ENCODE measurements at regions not wholly inside any gene's neighbourhood (a gene's known extent, or its start where the extent isn't known, plus 50 kb on each side); places are given as distances from the start of the nearest gene placed in this dataset.

GRCh38 chr2:226184940-226185615 is 614.5 kb downstream of the IRS1 start:
- Histone ChIP-seq H3K9ac (ENCODE audit: low read depth in 1 of 2, low read length in 2 of 2) (no peak overlapping the region), H3K4me1 (ENCODE audit: control insufficient read depth in 4 of 4, insufficient read depth in 4 of 4, low read length in 3 of 4) (no peaks in the 10 kb centered on the region), H3K4me3 (ENCODE audit: low read depth in 1 of 3, low read length in 3 of 3) (no peak overlapping the region), H3K27ac (ENCODE audit: low read depth in 1 of 2, low read length in 2 of 2) (no peak overlapping the region), H3K36me3 (ENCODE audit: control insufficient read depth in 4 of 4, insufficient read depth in 3 of 4, low read depth in 1 of 4, low read length in 3 of 4) (no peaks in the 10 kb centered on the region), H3K27me3 (ENCODE audit: control insufficient read depth in 4 of 4, insufficient read depth in 4 of 4, low read length in 3 of 4) (no peaks in the 10 kb centered on the region), H3K9me3 (ENCODE audit: control insufficient read depth in 4 of 4, low read length in 3 of 4) (peaks cover 0 to 8% (median under 1%) of the 10 kb centered on the region in 4 donors)
- no peak for TF ChIP-seq REST (IDR thresholded peaks at IDR 0.05)
- TF ChIP-seq CTCF (IDR thresholded peaks at IDR 0.05; ENCODE audit: low read depth, low read length, missing input control) = no peak
- 70% methylated on average over 6 of the region's 6 CpGs for WGBS
- DNase-seq (ENCODE audit: low spot score) = no peak

GRCh38 chr2:226184540-226184939 is 615.1 kb downstream of the IRS1 start:
- Histone ChIP-seq H3K27ac (ENCODE audit: low read depth in 1 of 2, low read length in 2 of 2) (no peak overlapping the region), H3K9ac (ENCODE audit: low read depth in 1 of 2, low read length in 2 of 2) (no peak overlapping the region)
- 72% methylated on average over 2 of the region's 2 CpGs for WGBS

More at GRCh38 chr2:226184540-226184939, 615.1 kb downstream of the IRS1 start:
- no peak overlapping the region for H3K4me3 ChIP-seq (ENCODE audit: low read depth in 1 of 3, low read length in 3 of 3)
- H3K4me1 ChIP-seq (ENCODE audit: control insufficient read depth in 4 of 4, insufficient read depth in 4 of 4, low read length in 3 of 4) = no peaks in the 10 kb centered on the region
- H3K36me3 ChIP-seq (ENCODE audit: control insufficient read depth in 4 of 4, insufficient read depth in 3 of 4, low read depth in 1 of 4, low read length in 3 of 4) = no peaks in the 10 kb centered on the region
- no peaks in the 10 kb centered on the region for H3K27me3 ChIP-seq (ENCODE audit: control insufficient read depth in 4 of 4, insufficient read depth in 4 of 4, low read length in 3 of 4)
- TF ChIP-seq FOXA2 (IDR thresholded peaks at IDR 0.05) (no peak), REST (IDR thresholded peaks at IDR 0.05) (no peak)
- peaks cover 1 to 13% (median 2%) of the 10 kb centered on the region in 4 donors for H3K9me3 ChIP-seq (ENCODE audit: control insufficient read depth in 4 of 4, low read length in 3 of 4)
- DNase-seq (ENCODE audit: low spot score) = no peak

Data from liver (tissue), 7 donors.